Ovary (tissue), 3 donors: ENCODE measurements at regions not wholly inside any gene's neighbourhood (a gene's known extent, or its start where the extent isn't known, plus 50 kb on each side); places are given as distances from the start of the nearest gene placed in this dataset.

ENCODE experiments used
- POLR2A ChIP-seq: fragments of 450-650 bp; IDR thresholded peaks from one replicate; pipeline ENCODE4 v1.6.1; 2017; ENCODE audit warnings: antibody characterized with exemption, mild to moderate bottlenecking, moderate library complexity
- TF ChIP-seq, protein P1 (sequence below), 3 donors: fragments of 450-650 bp in 2 of 3; fragments of 200-600 bp in 1 of 3; IDR thresholded peaks; one replicate each; pipeline versions ENCODE4 v1.5.1 to v1.8.0; 2016 to 2022; ENCODE audit warnings: antibody characterized with exemption in 3 of 3, mild to moderate bottlenecking in 1 of 3
- donor health status: DM: no; HTN: no; CAD: no.

GRCh38 chr10:44618910-44619309, 234.0 kb upstream of the CXCL12 start:
- TF ChIP-seq, protein P1, sequence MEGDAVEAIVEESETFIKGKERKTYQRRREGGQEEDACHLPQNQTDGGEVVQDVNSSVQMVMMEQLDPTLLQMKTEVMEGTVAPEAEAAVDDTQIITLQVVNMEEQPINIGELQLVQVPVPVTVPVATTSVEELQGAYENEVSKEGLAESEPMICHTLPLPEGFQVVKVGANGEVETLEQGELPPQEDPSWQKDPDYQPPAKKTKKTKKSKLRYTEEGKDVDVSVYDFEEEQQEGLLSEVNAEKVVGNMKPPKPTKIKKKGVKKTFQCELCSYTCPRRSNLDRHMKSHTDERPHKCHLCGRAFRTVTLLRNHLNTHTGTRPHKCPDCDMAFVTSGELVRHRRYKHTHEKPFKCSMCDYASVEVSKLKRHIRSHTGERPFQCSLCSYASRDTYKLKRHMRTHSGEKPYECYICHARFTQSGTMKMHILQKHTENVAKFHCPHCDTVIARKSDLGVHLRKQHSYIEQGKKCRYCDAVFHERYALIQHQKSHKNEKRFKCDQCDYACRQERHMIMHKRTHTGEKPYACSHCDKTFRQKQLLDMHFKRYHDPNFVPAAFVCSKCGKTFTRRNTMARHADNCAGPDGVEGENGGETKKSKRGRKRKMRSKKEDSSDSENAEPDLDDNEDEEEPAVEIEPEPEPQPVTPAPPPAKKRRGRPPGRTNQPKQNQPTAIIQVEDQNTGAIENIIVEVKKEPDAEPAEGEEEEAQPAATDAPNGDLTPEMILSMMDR (IDR thresholded peaks at IDR 0.05), result no peak
- no peak for TF ChIP-seq POLR2A
